WTC11 (cell line): ENCODE measurements at regions not wholly inside any gene's neighbourhood (a gene's known extent, or its start where the extent isn't known, plus 50 kb on each side); places are given as distances from the start of the nearest gene placed in this dataset.

Experiments
- CREB1 ChIP-seq: sonication (generic); formaldehyde crosslinking; IDR thresholded peaks from 2 replicates; pipeline ENCODE4 v1.8.0; 2023; ENCODE audit warnings: mild to moderate bottlenecking, missing genetic modification reagents
- CREM ChIP-seq: sonication (generic); formaldehyde crosslinking; IDR thresholded peaks from 2 replicates; pipeline ENCODE4 v1.8.1; 2022; ENCODE audit warnings: mild to moderate bottlenecking, missing genetic modification reagents, moderate library complexity
- CTCF ChIP-seq: fragments of 200-600 bp; IDR thresholded peaks from 2 replicates; pipeline ENCODE4 v1.8.0; 2022; ENCODE audit warnings: antibody characterized with exemption
- ESRRA ChIP-seq: sonication (generic); formaldehyde crosslinking; IDR thresholded peaks from 2 replicates; pipeline ENCODE4 v1.8.1; 2022; ENCODE audit warnings: mild to moderate bottlenecking, missing genetic modification reagents, borderline replicate concordance
- ETV6 ChIP-seq: sonication (generic); formaldehyde crosslinking; IDR thresholded peaks from 2 replicates; pipeline ENCODE4 v1.8.1; 2022; ENCODE audit warnings: mild to moderate bottlenecking, missing genetic modification reagents
- FOXK1 ChIP-seq: sonication (generic); formaldehyde crosslinking; IDR thresholded peaks from 2 replicates; pipeline ENCODE4 v1.8.0; 2022; ENCODE audit warnings: mild to moderate bottlenecking, moderate library complexity, missing genetic modification reagents
- FOXP4 ChIP-seq: sonication (generic); formaldehyde crosslinking; IDR thresholded peaks from 2 replicates; pipeline ENCODE4 v1.8.0; 2022; ENCODE audit warnings: mild to moderate bottlenecking, missing genetic modification reagents
- JUN ChIP-seq: sonication (generic); formaldehyde crosslinking; IDR thresholded peaks from 2 replicates; pipeline ENCODE4 v1.8.0; 2023; ENCODE audit warnings: mild to moderate bottlenecking, missing genetic modification reagents
- NR1H2 ChIP-seq: sonication (generic); formaldehyde crosslinking; IDR thresholded peaks from 2 replicates; pipeline ENCODE4 v1.9.0; 2021; ENCODE audit warnings: mild to moderate bottlenecking, moderate library complexity, missing genetic modification reagents
- TF ChIP-seq, protein P1 (sequence below): sonication (generic); formaldehyde crosslinking; IDR thresholded peaks from 2 replicates; pipeline ENCODE4 v1.8.1; 2022; ENCODE audit warnings: low read depth, missing genetic modification reagents, borderline replicate concordance
- TF ChIP-seq, protein P2 (sequence below): sonication (generic); formaldehyde crosslinking; IDR thresholded peaks from 2 replicates; pipeline ENCODE4 v1.8.1; 2022; ENCODE audit warnings: mild to moderate bottlenecking, missing genetic modification reagents, moderate library complexity, borderline replicate concordance
- TF ChIP-seq, protein P3 (sequence below): sonication (generic); formaldehyde crosslinking; IDR thresholded peaks from 2 replicates; pipeline ENCODE4 v1.8.1; 2022; ENCODE audit warnings: low read depth, mild to moderate bottlenecking, moderate library complexity, missing genetic modification reagents, borderline replicate concordance
- TF ChIP-seq, protein P4 (sequence below): sonication (generic); formaldehyde crosslinking; IDR thresholded peaks from 2 replicates; pipeline ENCODE4 v1.8.0; 2022; ENCODE audit warnings: mild to moderate bottlenecking, missing genetic modification reagents
- TF ChIP-seq, protein P5 (sequence below): sonication (generic); formaldehyde crosslinking; IDR thresholded peaks from 2 replicates; pipeline ENCODE4 v1.8.0; 2022; ENCODE audit warnings: mild to moderate bottlenecking, missing genetic modification reagents

- TF ChIP-seq CREB1 (CRISPR knock-in tag) (no peak), JUN (CRISPR knock-in tag) (no peak), NR1H2 (CRISPR knock-in tag) (no peak), FOXP4 (no peak), CREM (CRISPR knock-in tag) (no peak), CTCF (no peak), FOXK1 (CRISPR knock-in tag) (no peak), ETV6 (CRISPR knock-in tag) (no peak), ESRRA (no peak)
- TF ChIP-seq, protein P1, sequence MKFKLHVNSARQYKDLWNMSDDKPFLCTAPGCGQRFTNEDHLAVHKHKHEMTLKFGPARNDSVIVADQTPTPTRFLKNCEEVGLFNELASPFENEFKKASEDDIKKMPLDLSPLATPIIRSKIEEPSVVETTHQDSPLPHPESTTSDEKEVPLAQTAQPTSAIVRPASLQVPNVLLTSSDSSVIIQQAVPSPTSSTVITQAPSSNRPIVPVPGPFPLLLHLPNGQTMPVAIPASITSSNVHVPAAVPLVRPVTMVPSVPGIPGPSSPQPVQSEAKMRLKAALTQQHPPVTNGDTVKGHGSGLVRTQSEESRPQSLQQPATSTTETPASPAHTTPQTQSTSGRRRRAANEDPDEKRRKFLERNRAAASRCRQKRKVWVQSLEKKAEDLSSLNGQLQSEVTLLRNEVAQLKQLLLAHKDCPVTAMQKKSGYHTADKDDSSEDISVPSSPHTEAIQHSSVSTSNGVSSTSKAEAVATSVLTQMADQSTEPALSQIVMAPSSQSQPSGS (CRISPR knock-in tag): no peak
- TF ChIP-seq, protein P2, sequence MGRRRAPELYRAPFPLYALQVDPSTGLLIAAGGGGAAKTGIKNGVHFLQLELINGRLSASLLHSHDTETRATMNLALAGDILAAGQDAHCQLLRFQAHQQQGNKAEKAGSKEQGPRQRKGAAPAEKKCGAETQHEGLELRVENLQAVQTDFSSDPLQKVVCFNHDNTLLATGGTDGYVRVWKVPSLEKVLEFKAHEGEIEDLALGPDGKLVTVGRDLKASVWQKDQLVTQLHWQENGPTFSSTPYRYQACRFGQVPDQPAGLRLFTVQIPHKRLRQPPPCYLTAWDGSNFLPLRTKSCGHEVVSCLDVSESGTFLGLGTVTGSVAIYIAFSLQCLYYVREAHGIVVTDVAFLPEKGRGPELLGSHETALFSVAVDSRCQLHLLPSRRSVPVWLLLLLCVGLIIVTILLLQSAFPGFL (CRISPR knock-in tag): no peak
- TF ChIP-seq, protein P3, sequence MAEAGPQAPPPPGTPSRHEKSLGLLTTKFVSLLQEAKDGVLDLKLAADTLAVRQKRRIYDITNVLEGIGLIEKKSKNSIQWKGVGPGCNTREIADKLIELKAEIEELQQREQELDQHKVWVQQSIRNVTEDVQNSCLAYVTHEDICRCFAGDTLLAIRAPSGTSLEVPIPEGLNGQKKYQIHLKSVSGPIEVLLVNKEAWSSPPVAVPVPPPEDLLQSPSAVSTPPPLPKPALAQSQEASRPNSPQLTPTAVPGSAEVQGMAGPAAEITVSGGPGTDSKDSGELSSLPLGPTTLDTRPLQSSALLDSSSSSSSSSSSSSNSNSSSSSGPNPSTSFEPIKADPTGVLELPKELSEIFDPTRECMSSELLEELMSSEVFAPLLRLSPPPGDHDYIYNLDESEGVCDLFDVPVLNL (CRISPR knock-in tag): no peak
- TF ChIP-seq, protein P4, sequence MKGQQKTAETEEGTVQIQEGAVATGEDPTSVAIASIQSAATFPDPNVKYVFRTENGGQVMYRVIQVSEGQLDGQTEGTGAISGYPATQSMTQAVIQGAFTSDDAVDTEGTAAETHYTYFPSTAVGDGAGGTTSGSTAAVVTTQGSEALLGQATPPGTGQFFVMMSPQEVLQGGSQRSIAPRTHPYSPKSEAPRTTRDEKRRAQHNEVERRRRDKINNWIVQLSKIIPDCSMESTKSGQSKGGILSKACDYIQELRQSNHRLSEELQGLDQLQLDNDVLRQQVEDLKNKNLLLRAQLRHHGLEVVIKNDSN: no peak
- TF ChIP-seq, protein P5, sequence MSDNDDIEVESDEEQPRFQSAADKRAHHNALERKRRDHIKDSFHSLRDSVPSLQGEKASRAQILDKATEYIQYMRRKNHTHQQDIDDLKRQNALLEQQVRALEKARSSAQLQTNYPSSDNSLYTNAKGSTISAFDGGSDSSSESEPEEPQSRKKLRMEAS (CRISPR knock-in tag): no peak
Measured at GRCh38 chr9:23526806-23527205, 299.2 kb downstream of the ELAVL2 start.
